Neural cell (in vitro differentiated cells): ENCODE measurements at regions not wholly inside any gene's neighbourhood (a gene's known extent, or its start where the extent isn't known, plus 50 kb on each side); places are given as distances from the start of the nearest gene placed in this dataset.

Experiments
- H2AFZ ChIP-seq: fragments of 200-600, 300-800 bp; sonication (generic), shearing (Covaris generic); 2 replicates; pipeline ENCODE4 v1.6.0; 2014; ENCODE audit warnings: low read depth, mild to moderate bottlenecking, antibody characterized with exemption, low read length, moderate library complexity
- H3F3A ChIP-seq: fragments of 200-600 bp; shearing (Covaris generic); 2 replicates; pipeline ENCODE4 v1.6.1; 2016; ENCODE audit warnings: mild to moderate bottlenecking, moderate library complexity, mixed read lengths, antibody characterized with exemption, low read length; ENCODE audit not compliant: insufficient read depth, poor library complexity, severe bottlenecking
- H3K27ac ChIP-seq: fragments of 200-600, 300-800 bp; sonication (generic), shearing (Covaris generic); 2 replicates; pipeline ENCODE4 v1.5.1; 2014; ENCODE audit warnings: mild to moderate bottlenecking, low read length, moderate library complexity
- H3K27me3 ChIP-seq: fragments of 300-800, 200-600 bp; sonication (generic), shearing (Covaris generic); 2 replicates; pipeline ENCODE4 v1.6.0; 2014; ENCODE audit warnings: mild to moderate bottlenecking, low read depth, low read length, moderate library complexity; ENCODE audit not compliant: insufficient read depth
- H3K36me3 ChIP-seq: fragments of 300-800, 200-600 bp; sonication (generic), shearing (Covaris generic); 2 replicates; pipeline ENCODE4 v1.5.1; 2014; ENCODE audit warnings: mild to moderate bottlenecking, antibody characterized with exemption, low read length, moderate library complexity; ENCODE audit not compliant: insufficient read depth
- H3K4me2 ChIP-seq: fragments of 300-800, 200-600 bp; sonication (generic), shearing (Covaris generic); 2 replicates; pipeline ENCODE4 v1.6.0; 2014; ENCODE audit warnings: mild to moderate bottlenecking, low read length
- H3K4me3 ChIP-seq: fragments of 300-800, 200-600 bp; sonication (generic), shearing (Covaris generic); 2 replicates; pipeline ENCODE4 v1.5.1; 2014; ENCODE audit warnings: mild to moderate bottlenecking, low read length, moderate library complexity
- H3K79me2 ChIP-seq: fragments of 200-600 bp; shearing (Covaris generic); replicated peaks from 2 replicates; pipeline ENCODE4 v1.6.0; 2014; ENCODE audit warnings: mild to moderate bottlenecking, low read length, moderate library complexity; ENCODE audit not compliant: insufficient read depth
- H3K9ac ChIP-seq: fragments of 300-800, 200-600 bp; sonication (generic), shearing (Covaris generic); 2 replicates; pipeline ENCODE4 v1.6.1; 2016; ENCODE audit warnings: mild to moderate bottlenecking, low read length, mixed read lengths
- H3K9me2 ChIP-seq: fragments of 200-600 bp; shearing (Covaris generic); 2 replicates; pipeline ENCODE4 v1.6.1; 2016; ENCODE audit warnings: mild to moderate bottlenecking, low read length, mixed read lengths; ENCODE audit not compliant: insufficient read depth
- H3K9me3 ChIP-seq: fragments of 200-600, 300-800 bp; sonication (generic), shearing (Covaris generic); 2 replicates; pipeline ENCODE4 v1.6.1; 2016; ENCODE audit warnings: mild to moderate bottlenecking, mixed run types, low read length, moderate library complexity, mixed read lengths
- H4K20me1 ChIP-seq: fragments of 200-600 bp; shearing (Covaris generic); 2 replicates; pipeline ENCODE4 v1.6.1; 2016; ENCODE audit warnings: mild to moderate bottlenecking, mixed run types; ENCODE audit not compliant: insufficient read depth
- CTCF ChIP-seq: fragments of 450-650 bp; IDR thresholded peaks from 2 replicates; pipeline ENCODE4 v1.5.1; 2014; ENCODE audit warnings: antibody characterized with exemption, mild to moderate bottlenecking, moderate library complexity; ENCODE audit not compliant: poor library complexity, severe bottlenecking
- EP300 ChIP-seq: fragments of 450-650 bp; conservative IDR thresholded peaks from 2 replicates; pipeline ENCODE4 v1.6.1; 2014; ENCODE audit warnings: antibody characterized with exemption, mild to moderate bottlenecking, moderate library complexity; ENCODE audit not compliant: poor library complexity, severe bottlenecking
- EZH2 ChIP-seq: fragments of 200-600, 300-800 bp; shearing (Covaris generic), sonication (generic); IDR thresholded peaks from 2 replicates; pipeline ENCODE4 v1.6.1; 2014; ENCODE audit warnings: antibody characterized with exemption, low read length, borderline replicate concordance, mild to moderate bottlenecking; ENCODE audit not compliant: insufficient read depth, poor library complexity, severe bottlenecking
- MXI1 ChIP-seq: fragments of 450-650 bp; conservative IDR thresholded peaks from 2 replicates; pipeline ENCODE4 v1.6.1; 2014; ENCODE audit warnings: antibody characterized with exemption, mild to moderate bottlenecking; ENCODE audit not compliant: poor library complexity, severe bottlenecking
- POLR2AphosphoS5 ChIP-seq: IDR thresholded peaks from 2 replicates; pipeline ENCODE4 v1.6.1; 2012
- RAD21 ChIP-seq: fragments of 450-650 bp; conservative IDR thresholded peaks from 2 replicates; pipeline ENCODE4 v1.6.1; 2014; ENCODE audit warnings: antibody characterized with exemption, mild to moderate bottlenecking, moderate library complexity
- SMC3 ChIP-seq: fragments of 450-650 bp; conservative IDR thresholded peaks from 2 replicates; pipeline ENCODE4 v1.6.1; 2014; ENCODE audit warnings: antibody characterized with exemption, mild to moderate bottlenecking, moderate library complexity; ENCODE audit not compliant: poor library complexity
- TAF1 ChIP-seq: IDR thresholded peaks from 2 replicates; pipeline ENCODE4 v1.6.1; 2012; ENCODE audit warnings: low read depth
- TF ChIP-seq, protein P1 (sequence below): IDR thresholded peaks from 2 replicates; pipeline ENCODE4 v1.6.1; 2012; ENCODE audit warnings: borderline replicate concordance

DNA sequence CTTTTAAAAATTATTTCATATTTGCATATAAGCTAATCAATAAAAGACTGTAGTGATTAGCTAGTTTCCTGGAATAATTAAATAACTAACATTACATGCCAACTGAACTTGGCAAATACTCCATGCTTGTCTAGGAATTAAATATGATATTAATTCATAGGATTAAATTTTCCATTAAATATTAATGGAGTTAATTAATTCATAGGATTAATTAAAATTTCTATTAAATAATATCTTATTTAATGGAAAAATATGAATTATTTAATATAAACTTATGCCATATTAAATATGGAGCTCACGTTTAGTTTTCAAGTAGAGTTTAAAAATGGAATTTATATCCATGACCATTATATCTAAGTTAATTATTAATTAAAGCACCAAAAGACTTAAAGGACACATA, 517.8 kb upstream of the DAB2 start:
- Histone ChIP-seq H3K4me2 (no peak overlapping the region), H4K20me1 (no peaks in the 10 kb centered on the region), H3K9me3 (no peaks in the 10 kb centered on the region), H2AFZ (no peak overlapping the region), H3K27ac (no peak overlapping the region), H3K4me3 (no peak overlapping the region), H3K36me3 (no peaks in the 10 kb centered on the region), H3K9me2 (no peaks in the 10 kb centered on the region), H3K27me3 (no peaks in the 10 kb centered on the region), H3F3A (no peaks in the 10 kb centered on the region), H3K79me2 (no peaks in the 10 kb centered on the region), H3K9ac (no peak overlapping the region)
- TF ChIP-seq, protein P1, sequence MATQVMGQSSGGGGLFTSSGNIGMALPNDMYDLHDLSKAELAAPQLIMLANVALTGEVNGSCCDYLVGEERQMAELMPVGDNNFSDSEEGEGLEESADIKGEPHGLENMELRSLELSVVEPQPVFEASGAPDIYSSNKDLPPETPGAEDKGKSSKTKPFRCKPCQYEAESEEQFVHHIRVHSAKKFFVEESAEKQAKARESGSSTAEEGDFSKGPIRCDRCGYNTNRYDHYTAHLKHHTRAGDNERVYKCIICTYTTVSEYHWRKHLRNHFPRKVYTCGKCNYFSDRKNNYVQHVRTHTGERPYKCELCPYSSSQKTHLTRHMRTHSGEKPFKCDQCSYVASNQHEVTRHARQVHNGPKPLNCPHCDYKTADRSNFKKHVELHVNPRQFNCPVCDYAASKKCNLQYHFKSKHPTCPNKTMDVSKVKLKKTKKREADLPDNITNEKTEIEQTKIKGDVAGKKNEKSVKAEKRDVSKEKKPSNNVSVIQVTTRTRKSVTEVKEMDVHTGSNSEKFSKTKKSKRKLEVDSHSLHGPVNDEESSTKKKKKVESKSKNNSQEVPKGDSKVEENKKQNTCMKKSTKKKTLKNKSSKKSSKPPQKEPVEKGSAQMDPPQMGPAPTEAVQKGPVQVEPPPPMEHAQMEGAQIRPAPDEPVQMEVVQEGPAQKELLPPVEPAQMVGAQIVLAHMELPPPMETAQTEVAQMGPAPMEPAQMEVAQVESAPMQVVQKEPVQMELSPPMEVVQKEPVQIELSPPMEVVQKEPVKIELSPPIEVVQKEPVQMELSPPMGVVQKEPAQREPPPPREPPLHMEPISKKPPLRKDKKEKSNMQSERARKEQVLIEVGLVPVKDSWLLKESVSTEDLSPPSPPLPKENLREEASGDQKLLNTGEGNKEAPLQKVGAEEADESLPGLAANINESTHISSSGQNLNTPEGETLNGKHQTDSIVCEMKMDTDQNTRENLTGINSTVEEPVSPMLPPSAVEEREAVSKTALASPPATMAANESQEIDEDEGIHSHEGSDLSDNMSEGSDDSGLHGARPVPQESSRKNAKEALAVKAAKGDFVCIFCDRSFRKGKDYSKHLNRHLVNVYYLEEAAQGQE, result no peak
- TF ChIP-seq EP300, result no peak
- no peak for TF ChIP-seq EZH2

GRCh38 chr5:39941416-39941815, 516.6 kb upstream of the DAB2 start:
- H3K27ac ChIP-seq, result no peak overlapping the region
- no peaks in the 10 kb centered on the region for H3K9me2 ChIP-seq
- no peak overlapping the region for H3K9ac ChIP-seq
- no peaks in the 10 kb centered on the region for H4K20me1 ChIP-seq
- no peaks in the 10 kb centered on the region for H3K27me3 ChIP-seq
- TF ChIP-seq CTCF (no peak), POLR2AphosphoS5 (no peak), SMC3 (no peak), RAD21 (no peak), TAF1 (no peak), MXI1 (no peak), EP300 (no peak), EZH2 (no peak)
- TF ChIP-seq, protein P1, result no peak
- no peaks in the 10 kb centered on the region for H3F3A ChIP-seq
- no peak overlapping the region for H3K4me2 ChIP-seq
- H2AFZ ChIP-seq, result no peak overlapping the region
- no peak overlapping the region for H3K4me3 ChIP-seq
- no peaks in the 10 kb centered on the region for H3K36me3 ChIP-seq
- H3K9me3 ChIP-seq, result no peaks in the 10 kb centered on the region
- H3K79me2 ChIP-seq, result no peaks in the 10 kb centered on the region
